HG03045 (cell line): ENCODE measurements at regions not wholly inside any gene's neighbourhood (a gene's known extent, or its start where the extent isn't known, plus 50 kb on each side); places are given as distances from the start of the nearest gene placed in this dataset.
A peak's percentile ranks its signal among the peaks of the same experiment; 100 is the strongest.
"Not testable (repeated sequence)": the region's sequence is repeated elsewhere in the genome, so short reads cannot be mapped to it uniquely, and the experiment has no call there.

Experiments used
- ATAC-seq: cut with Tn5 transposase; IDR thresholded peaks from one replicate; pipeline ENCODE4 v1.9.1; 2021; ENCODE audit warnings: mild to moderate bottlenecking, moderate library complexity; ENCODE audit not compliant: unreplicated experiment

- no peak for ATAC-seq
Measured at GRCh38 chr10:63994371-63994770, 473.2 kb downstream of the REEP3 start.

GRCh38 chr10:64007157-64007556 is 486.0 kb downstream of the REEP3 start:
- no peak for ATAC-seq

GRCh38 chr10:64010711-64011110 is 489.5 kb downstream of the REEP3 start:
- ATAC-seq = no peak

- ATAC-seq = no peak
Measured at GRCh38 chr10:64011912-64012714, 490.9 kb downstream of the REEP3 start.

- ATAC-seq = no peak
Measured at GRCh38 chr10:64014281-64014680, 493.1 kb downstream of the REEP3 start.

- ATAC-seq = no peak
Measured at GRCh38 chr10:64023926-64024470, 502.8 kb downstream of the REEP3 start.

GRCh38 chr10:64033711-64034110 is 512.5 kb downstream of the REEP3 start:
- no peak for ATAC-seq

- no peak for ATAC-seq
Measured at GRCh38 chr10:64036321-64036930, 515.2 kb downstream of the REEP3 start.

- ATAC-seq = no peak
Measured at GRCh38 chr10:64037071-64037661, 516.0 kb downstream of the REEP3 start.

- ATAC-seq = no peak
Measured at GRCh38 chr10:64038107-64038506, 516.9 kb downstream of the REEP3 start.

- no peak for ATAC-seq
Measured at GRCh38 chr10:64039198-64039597, 518.0 kb downstream of the REEP3 start.

GRCh38 chr10:64040781-64041180 is 519.6 kb downstream of the REEP3 start:
- peak; percentile 4 for ATAC-seq

GRCh38 chr10:64041185-64041988 is 520.2 kb downstream of the REEP3 start:
- peak; percentile 95 for ATAC-seq

- no peak for ATAC-seq
Measured at GRCh38 chr10:64041989-64042490, 520.8 kb downstream of the REEP3 start.

GRCh38 chr10:64044098-64044497 is 522.9 kb downstream of the REEP3 start:
- ATAC-seq = no peak

GRCh38 chr10:64044957-64045632 is 523.9 kb downstream of the REEP3 start:
- ATAC-seq = not testable (repeated sequence)

- ATAC-seq = no peak
Measured at GRCh38 chr10:64054392-64054791, 533.2 kb downstream of the REEP3 start.

- no peak for ATAC-seq
Measured at GRCh38 chr10:64059884-64060283, 538.7 kb downstream of the REEP3 start.

GRCh38 chr10:64060389-64060788 is 539.2 kb downstream of the REEP3 start:
- ATAC-seq = no peak

GRCh38 chr10:64062793-64063192 is 541.6 kb downstream of the REEP3 start:
- no peak for ATAC-seq
